ENCODE measurements at regions not wholly inside any gene's neighbourhood (a gene's known extent, or its start where the extent isn't known, plus 50 kb on each side); places are given as distances from the start of the nearest gene placed in this dataset.

DNA sequence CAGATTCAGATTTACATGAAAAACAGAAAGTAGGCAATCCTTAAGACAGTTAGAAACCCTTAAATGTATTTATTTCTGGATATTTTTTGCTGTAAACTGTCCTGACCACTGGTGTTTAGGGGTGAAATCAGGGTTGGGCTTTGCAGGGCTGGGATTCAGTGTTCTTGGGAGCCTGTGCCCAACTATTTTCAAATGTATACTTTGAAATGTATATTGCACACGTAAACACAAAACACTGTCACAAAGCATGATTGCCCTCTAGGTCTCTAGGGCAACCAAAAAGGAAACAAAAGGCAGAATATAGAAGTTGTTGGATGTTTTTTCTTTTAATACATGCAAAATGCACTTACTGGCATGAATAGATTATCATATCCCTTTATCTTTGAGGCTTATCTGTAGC, 1185.4 kb downstream of the DIAPH3 start:
- TF ChIP-seq, protein P1, sequence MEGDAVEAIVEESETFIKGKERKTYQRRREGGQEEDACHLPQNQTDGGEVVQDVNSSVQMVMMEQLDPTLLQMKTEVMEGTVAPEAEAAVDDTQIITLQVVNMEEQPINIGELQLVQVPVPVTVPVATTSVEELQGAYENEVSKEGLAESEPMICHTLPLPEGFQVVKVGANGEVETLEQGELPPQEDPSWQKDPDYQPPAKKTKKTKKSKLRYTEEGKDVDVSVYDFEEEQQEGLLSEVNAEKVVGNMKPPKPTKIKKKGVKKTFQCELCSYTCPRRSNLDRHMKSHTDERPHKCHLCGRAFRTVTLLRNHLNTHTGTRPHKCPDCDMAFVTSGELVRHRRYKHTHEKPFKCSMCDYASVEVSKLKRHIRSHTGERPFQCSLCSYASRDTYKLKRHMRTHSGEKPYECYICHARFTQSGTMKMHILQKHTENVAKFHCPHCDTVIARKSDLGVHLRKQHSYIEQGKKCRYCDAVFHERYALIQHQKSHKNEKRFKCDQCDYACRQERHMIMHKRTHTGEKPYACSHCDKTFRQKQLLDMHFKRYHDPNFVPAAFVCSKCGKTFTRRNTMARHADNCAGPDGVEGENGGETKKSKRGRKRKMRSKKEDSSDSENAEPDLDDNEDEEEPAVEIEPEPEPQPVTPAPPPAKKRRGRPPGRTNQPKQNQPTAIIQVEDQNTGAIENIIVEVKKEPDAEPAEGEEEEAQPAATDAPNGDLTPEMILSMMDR (conservative IDR thresholded peaks at IDR 0.05), result no peak
- no peak for TF ChIP-seq EZH2 (IDR thresholded peaks at IDR 0.05; ENCODE audit: low read depth)
